Psoas muscle (tissue), 7 donors: ENCODE measurements at regions not wholly inside any gene's neighbourhood (a gene's known extent, or its start where the extent isn't known, plus 50 kb on each side); places are given as distances from the start of the nearest gene placed in this dataset.
"Not testable (repeated sequence)": the region's sequence is repeated elsewhere in the genome, so short reads cannot be mapped to it uniquely, and the experiment has no call there.

Source experiments
- ATAC-seq, 4 donors: fragments of 200-7000 bp; cut with Tn5 transposase; one replicate each; pipeline ENCODE4 v1.9.1; 2020; ENCODE audit warnings: moderate library complexity in 3 of 4, mild to moderate bottlenecking in 2 of 4
- DNase-seq, 2 donors: peaks; one replicate each; pipeline ENCODE4 v3.0.0-alpha.2; 2020
- H3K27ac ChIP-seq: fragments of 200-600 bp; one replicate; pipeline ENCODE4 v1.8.0; 2022
- H3K27me3 ChIP-seq, 3 donors: fragments of 200-600 bp in 1 of 3; one replicate each; pipeline versions ENCODE4 v1.6.1 to v1.8.0; 2013 to 2022; ENCODE audit warnings: low read length in 2 of 3, mild to moderate bottlenecking in 2 of 3, moderate library complexity in 1 of 3; ENCODE audit not compliant: insufficient read depth in 3 of 3
- H3K36me3 ChIP-seq, 2 donors: fragments of 200-600 bp in 1 of 2; one replicate each; pipeline versions ENCODE4 v1.6.1 to v1.8.0; 2013 to 2022; ENCODE audit warnings: low read depth in 1 of 2, mild to moderate bottlenecking in 1 of 2, moderate library complexity in 1 of 2; ENCODE audit not compliant: insufficient read depth in 1 of 2
- H3K4me1 ChIP-seq: fragments of 200-600 bp; one replicate; pipeline ENCODE4 v1.8.0; 2022
- H3K4me3 ChIP-seq: fragments of 200-600 bp; one replicate; pipeline ENCODE4 v1.8.0; 2022; ENCODE audit warnings: mild to moderate bottlenecking
- H3K9me3 ChIP-seq: fragments of 200-600 bp; one replicate; pipeline ENCODE4 v1.8.0; 2022
- WGBS, 3 donors: extraction: QIAGEN DNeasy Blood & Tissue Kit; methylation state at CpG; one replicate each; pipeline versions ENCODE4 v1.1.6 to v1.1.7; 2013; 5-methylcytosine and 5-hydroxymethylcytosine counted together
- intact Hi-C, 2 donors: fragments of 100-400 bp; cut with DNase I; formaldehyde crosslinking; loops; one replicate each; pipeline versions ENCODE4 v1.11.0 to v1.14.2; 2022
- TF ChIP-seq, protein P1 (sequence below): fragments of 200-600 bp; IDR thresholded peaks from one replicate; pipeline ENCODE4 v1.8.0; 2022; ENCODE audit warnings: antibody characterized with exemption
- donor health status: healthy with polysubstance abuse.
- donor health status: DM: no; HTN: no; CAD: no; lungs with moderate emphysema.
- donor health status: Bipolar disorder and iron deficiency.
- donor health status: healthy.
- donor health status: DM: yes; HTN: yes; CAD: no.
- donor health status: DM: no; HTN: no; CAD: no.
- donor health status: DM: yes; HTN: yes; CAD: no.

DNA sequence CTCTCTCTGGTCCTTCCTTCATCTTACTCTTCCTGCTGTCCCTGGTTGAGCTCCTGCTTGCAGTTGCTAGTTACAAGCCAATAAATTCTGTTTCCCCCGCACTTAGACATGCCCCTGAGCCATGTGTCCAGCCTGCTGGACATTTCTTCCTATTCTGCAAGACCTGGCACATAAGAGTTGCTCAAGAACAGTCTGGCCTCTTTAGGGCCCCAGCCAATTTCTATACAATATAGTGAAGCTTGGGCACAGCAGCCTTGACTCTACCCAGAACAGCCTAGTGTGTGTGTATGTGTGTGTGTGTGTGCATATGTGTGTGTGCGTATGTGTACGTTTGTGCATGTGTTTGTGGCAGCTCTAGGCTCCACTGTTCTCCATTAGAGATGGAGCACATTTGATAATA, 276.0 kb downstream of the CYRIA start:
- WGBS, 3 donors: 91 to 94% (median 93%) methylated on average over 3 of the region's 3 CpGs
- Histone ChIP-seq H3K4me1 (no peaks in the 10 kb centered on the region), H3K27ac (no peak overlapping the region), H3K9me3 (no peaks in the 10 kb centered on the region), H3K27me3 (no peaks in the 10 kb centered on the region), H3K4me3 (no peak overlapping the region), H3K36me3 (no peaks in the 10 kb centered on the region)
- ATAC-seq (no peak), DNase-seq (no peak)
- TF ChIP-seq, protein P1, sequence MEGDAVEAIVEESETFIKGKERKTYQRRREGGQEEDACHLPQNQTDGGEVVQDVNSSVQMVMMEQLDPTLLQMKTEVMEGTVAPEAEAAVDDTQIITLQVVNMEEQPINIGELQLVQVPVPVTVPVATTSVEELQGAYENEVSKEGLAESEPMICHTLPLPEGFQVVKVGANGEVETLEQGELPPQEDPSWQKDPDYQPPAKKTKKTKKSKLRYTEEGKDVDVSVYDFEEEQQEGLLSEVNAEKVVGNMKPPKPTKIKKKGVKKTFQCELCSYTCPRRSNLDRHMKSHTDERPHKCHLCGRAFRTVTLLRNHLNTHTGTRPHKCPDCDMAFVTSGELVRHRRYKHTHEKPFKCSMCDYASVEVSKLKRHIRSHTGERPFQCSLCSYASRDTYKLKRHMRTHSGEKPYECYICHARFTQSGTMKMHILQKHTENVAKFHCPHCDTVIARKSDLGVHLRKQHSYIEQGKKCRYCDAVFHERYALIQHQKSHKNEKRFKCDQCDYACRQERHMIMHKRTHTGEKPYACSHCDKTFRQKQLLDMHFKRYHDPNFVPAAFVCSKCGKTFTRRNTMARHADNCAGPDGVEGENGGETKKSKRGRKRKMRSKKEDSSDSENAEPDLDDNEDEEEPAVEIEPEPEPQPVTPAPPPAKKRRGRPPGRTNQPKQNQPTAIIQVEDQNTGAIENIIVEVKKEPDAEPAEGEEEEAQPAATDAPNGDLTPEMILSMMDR: no peak
- intact Hi-C loops: no loop called here

- intact Hi-C loops, ATAC-seq, H3K4me3 ChIP-seq, H3K27ac ChIP-seq, H3K36me3 ChIP-seq, H3K4me1 ChIP-seq, DNase-seq, H3K27me3 ChIP-seq, H3K9me3 ChIP-seq: not testable (repeated sequence)
- WGBS, 3 donors: 92 to 93% (median 92%) methylated on average over 16 of the region's 16 CpGs
Measured at GRCh38 chr2:16388199-16388830, 277.3 kb downstream of the CYRIA start.

GRCh38 chr2:16387461-16387984, 278.1 kb downstream of the CYRIA start:
- ATAC-seq: no peak

GRCh38 chr2:16386431-16386830, 279.2 kb downstream of the CYRIA start:
- Histone ChIP-seq H3K4me3 (no peak overlapping the region), H3K27me3 (no peaks in the 10 kb centered on the region), H3K4me1 (no peaks in the 10 kb centered on the region), H3K36me3 (no peaks in the 10 kb centered on the region), H3K27ac (no peak overlapping the region), H3K9me3 (no peaks in the 10 kb centered on the region)
- TF ChIP-seq, protein P1: no peak
- ATAC-seq: peak in 1 of 4 donors; percentile 34
- DNase-seq: no peak
- 33 to 43% (median 35%) methylated on average over 7 of the region's 7 CpGs for WGBS, 3 donors
- intact Hi-C loops: no loop called here

More at GRCh38 chr2:16387461-16387984, 278.1 kb downstream of the CYRIA start:
- Histone ChIP-seq H3K27ac (no peak overlapping the region), H3K27me3 (no peaks in the 10 kb centered on the region), H3K4me3 (no peak overlapping the region), H3K9me3 (no peaks in the 10 kb centered on the region), H3K4me1 (no peaks in the 10 kb centered on the region), H3K36me3 (no peaks in the 10 kb centered on the region)
- 92 to 94% (median 94%) methylated on average over 8 of the region's 8 CpGs for whole genome bisulfite sequencing, 3 donors
- intact Hi-C loops: no loop called here
- TF ChIP-seq, protein P1: no peak
- DNase-seq: no peak

DNA sequence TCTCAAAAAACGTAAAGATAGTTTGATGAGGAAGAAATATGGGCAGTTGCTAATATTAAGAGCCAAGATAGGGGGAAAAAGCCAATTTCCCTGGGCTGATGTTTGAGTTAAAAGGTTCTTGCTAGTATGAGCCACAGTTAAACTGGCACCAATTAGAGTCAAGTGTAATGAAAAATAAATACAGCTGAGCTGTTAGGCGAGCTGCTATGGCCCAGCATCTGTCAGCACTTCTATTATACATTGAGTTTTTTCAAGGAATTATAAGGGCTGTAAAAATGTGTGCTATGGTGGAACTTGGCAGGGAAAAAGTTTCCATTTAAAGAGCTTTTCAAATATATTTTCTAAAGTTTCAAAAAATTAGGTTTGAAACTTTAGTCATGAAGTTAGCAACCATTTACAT, 279.6 kb downstream of the CYRIA start:
- intact Hi-C loops: no loop called here
- H3K4me1 ChIP-seq: no peaks in the 10 kb centered on the region
- 77 to 80% (median 78%) methylated on average over 2 of the region's 2 CpGs for WGBS, 3 donors
- no peaks in the 10 kb centered on the region for H3K27me3 ChIP-seq
- H3K36me3 ChIP-seq: no peaks in the 10 kb centered on the region
- H3K4me3 ChIP-seq: no peak overlapping the region
- TF ChIP-seq, protein P1: no peak
- no peak overlapping the region for H3K27ac ChIP-seq
- no peaks in the 10 kb centered on the region for H3K9me3 ChIP-seq
- no peak for DNase-seq
- ATAC-seq: no peak
